Nephron (organoid): ENCODE measurements at regions not wholly inside any gene's neighbourhood (a gene's known extent, or its start where the extent isn't known, plus 50 kb on each side); places are given as distances from the start of the nearest gene placed in this dataset.

ENCODE experiments used
- H3K27ac Mint-ChIP-seq, 3 experiments: 2 replicates each; pipeline ENCODE4 v1.8.0; 2020; ENCODE audit warnings: mixed read lengths in 3 of 3, mild to moderate bottlenecking in 2 of 3, moderate library complexity in 1 of 3
- H3K27me3 Mint-ChIP-seq: 2 replicates; pipeline ENCODE4 v1.8.0; 2021; ENCODE audit warnings: low read depth, mild to moderate bottlenecking, moderate library complexity, mixed read lengths
- H3K36me3 Mint-ChIP-seq: 2 replicates; pipeline ENCODE4 v1.8.0; 2020; ENCODE audit warnings: low read depth, mixed read lengths
- H3K4me1 Mint-ChIP-seq: 2 replicates; pipeline ENCODE4 v1.8.0; 2020; ENCODE audit warnings: mixed read lengths
- H3K4me3 Mint-ChIP-seq, 3 experiments: 2 replicates each; pipeline ENCODE4 v1.8.0; 2020; ENCODE audit warnings: mild to moderate bottlenecking in 3 of 3, mixed read lengths in 3 of 3, moderate library complexity in 2 of 3
- H3K9me3 Mint-ChIP-seq: 2 replicates; pipeline ENCODE4 v1.8.0; 2020; ENCODE audit warnings: mixed read lengths
- TF ChIP-seq, protein P1 (sequence below), 3 experiments: fragments of 200-600 bp; sonication (generic); IDR thresholded peaks; one replicate each; pipeline ENCODE4 v1.5.0; 2021; ENCODE audit warnings: antibody characterized with exemption in 3 of 3; ENCODE audit not compliant: unreplicated experiment in 3 of 3

DNA sequence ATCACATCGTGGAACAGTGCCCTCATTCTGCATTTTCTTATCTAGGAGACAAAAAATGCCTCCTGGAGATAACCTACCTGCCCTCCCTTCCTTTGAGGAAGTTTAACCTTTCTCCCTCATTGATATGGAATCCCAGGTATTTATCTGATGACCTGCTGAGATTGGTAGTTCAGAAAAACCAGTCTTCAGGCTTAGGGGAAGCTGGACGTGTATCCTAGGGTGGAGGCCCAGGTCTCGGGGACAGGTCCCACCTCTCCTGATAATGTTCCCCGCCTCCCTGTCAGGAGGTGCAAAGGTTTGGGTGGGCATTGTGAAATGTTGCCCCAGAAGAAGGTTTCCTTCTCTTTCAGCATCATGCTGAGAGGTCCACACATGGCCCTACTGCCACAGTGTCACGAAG, 186.9 kb upstream of the NAV2 start:
- no peak overlapping the region for H3K27ac Mint-ChIP-seq
- H3K36me3 Mint-ChIP-seq = no peaks in the 10 kb centered on the region

GRCh38 chr11:19525276-19525675, 187.4 kb upstream of the NAV2 start:
- no peaks in the 10 kb centered on the region for H3K36me3 Mint-ChIP-seq
- no peaks in the 10 kb centered on the region for H3K9me3 Mint-ChIP-seq
- peaks cover 35% of the 10 kb centered on the region for H3K4me1 Mint-ChIP-seq
- TF ChIP-seq, protein P1, sequence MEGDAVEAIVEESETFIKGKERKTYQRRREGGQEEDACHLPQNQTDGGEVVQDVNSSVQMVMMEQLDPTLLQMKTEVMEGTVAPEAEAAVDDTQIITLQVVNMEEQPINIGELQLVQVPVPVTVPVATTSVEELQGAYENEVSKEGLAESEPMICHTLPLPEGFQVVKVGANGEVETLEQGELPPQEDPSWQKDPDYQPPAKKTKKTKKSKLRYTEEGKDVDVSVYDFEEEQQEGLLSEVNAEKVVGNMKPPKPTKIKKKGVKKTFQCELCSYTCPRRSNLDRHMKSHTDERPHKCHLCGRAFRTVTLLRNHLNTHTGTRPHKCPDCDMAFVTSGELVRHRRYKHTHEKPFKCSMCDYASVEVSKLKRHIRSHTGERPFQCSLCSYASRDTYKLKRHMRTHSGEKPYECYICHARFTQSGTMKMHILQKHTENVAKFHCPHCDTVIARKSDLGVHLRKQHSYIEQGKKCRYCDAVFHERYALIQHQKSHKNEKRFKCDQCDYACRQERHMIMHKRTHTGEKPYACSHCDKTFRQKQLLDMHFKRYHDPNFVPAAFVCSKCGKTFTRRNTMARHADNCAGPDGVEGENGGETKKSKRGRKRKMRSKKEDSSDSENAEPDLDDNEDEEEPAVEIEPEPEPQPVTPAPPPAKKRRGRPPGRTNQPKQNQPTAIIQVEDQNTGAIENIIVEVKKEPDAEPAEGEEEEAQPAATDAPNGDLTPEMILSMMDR (IDR thresholded peaks at IDR 0.05; ENCODE audit: unreplicated experiment in 3 of 3) = no peak
- H3K27ac Mint-ChIP-seq = no peak overlapping the region
- no peak overlapping the region for H3K4me3 Mint-ChIP-seq
- H3K27me3 Mint-ChIP-seq = peaks cover 39% of the 10 kb centered on the region

More for the DNA sequence above, 186.9 kb upstream of the NAV2 start:
- no peak overlapping the region for H3K4me3 Mint-ChIP-seq
- H3K27me3 Mint-ChIP-seq = peaks cover 36% of the 10 kb centered on the region
- no peaks in the 10 kb centered on the region for H3K9me3 Mint-ChIP-seq
- TF ChIP-seq, protein P1 (IDR thresholded peaks at IDR 0.05; ENCODE audit: unreplicated experiment in 3 of 3) = no peak
- peaks cover 32% of the 10 kb centered on the region for H3K4me1 Mint-ChIP-seq

DNA sequence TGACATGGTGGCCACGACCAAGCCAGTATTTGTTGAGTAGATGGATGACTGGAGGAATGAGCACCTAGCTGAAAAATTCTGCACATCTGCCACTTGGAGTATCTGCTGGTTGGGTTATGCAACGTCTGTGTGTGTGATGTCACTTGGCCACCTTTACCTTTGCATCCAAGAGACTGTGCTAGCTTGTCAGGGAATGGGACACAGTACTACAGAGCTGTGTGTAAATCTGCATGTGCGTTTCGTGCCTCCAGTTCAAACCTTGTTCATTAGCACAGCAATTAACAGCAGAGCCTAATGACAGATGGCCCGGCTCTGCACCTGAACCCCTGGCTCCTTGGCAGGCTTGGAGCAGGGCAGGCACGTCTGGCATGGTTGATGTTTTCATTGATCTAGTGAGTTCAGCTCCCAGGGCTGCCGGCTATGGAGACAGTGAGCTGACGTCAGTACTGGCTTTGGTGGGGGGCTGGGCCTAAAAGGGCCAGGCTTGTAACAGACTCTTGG, 188.4 kb upstream of the NAV2 start:
- Mint-ChIP-seq H3K4me1 (peaks cover 44% of the 10 kb centered on the region), H3K9me3 (no peaks in the 10 kb centered on the region), H3K27ac (peak overlapping the region in 2 of 3 experiments; percentile 50 to 53), H3K27me3 (peaks cover 39% of the 10 kb centered on the region), H3K36me3 (no peaks in the 10 kb centered on the region), H3K4me3 (no peak overlapping the region)
- TF ChIP-seq, protein P1 (IDR thresholded peaks at IDR 0.05; ENCODE audit: unreplicated experiment in 3 of 3) = no peak

DNA sequence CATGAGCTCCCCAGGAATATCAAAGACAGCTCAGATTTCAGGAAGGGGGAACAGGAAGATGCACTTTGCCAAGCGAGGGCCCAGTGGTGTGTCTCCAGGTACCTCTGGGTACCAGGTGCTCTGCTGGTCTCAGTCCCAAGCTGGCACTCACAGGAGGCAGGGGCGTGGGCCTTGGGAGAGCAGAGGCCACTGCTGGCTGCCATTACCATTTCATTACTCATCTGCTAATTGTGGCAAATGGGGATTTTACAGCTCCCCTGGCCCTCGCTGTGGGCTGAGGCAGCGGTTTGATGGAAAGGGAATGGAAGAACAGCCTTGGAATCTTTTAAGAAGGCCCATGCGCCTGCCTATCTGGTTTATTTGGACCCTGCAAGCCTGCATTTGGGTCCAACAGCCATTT, 192.0 kb upstream of the NAV2 start:
- TF ChIP-seq, protein P1 (IDR thresholded peaks at IDR 0.05; ENCODE audit: unreplicated experiment in 3 of 3) = no peak
- H3K27ac Mint-ChIP-seq = peak overlapping the region in 2 of 3 experiments; percentile 53 to 84
- no peak overlapping the region for H3K4me3 Mint-ChIP-seq
- no peaks in the 10 kb centered on the region for H3K9me3 Mint-ChIP-seq
- peaks cover 22% of the 10 kb centered on the region for H3K27me3 Mint-ChIP-seq
- H3K36me3 Mint-ChIP-seq = no peaks in the 10 kb centered on the region
- peaks cover 34% of the 10 kb centered on the region for H3K4me1 Mint-ChIP-seq

- H3K36me3 Mint-ChIP-seq = no peaks in the 10 kb centered on the region
- no peaks in the 10 kb centered on the region for H3K9me3 Mint-ChIP-seq
- TF ChIP-seq, protein P1 (IDR thresholded peaks at IDR 0.05; ENCODE audit: unreplicated experiment in 3 of 3) = no peak
- peaks cover 21% of the 10 kb centered on the region for H3K27me3 Mint-ChIP-seq
- H3K27ac Mint-ChIP-seq = peak overlapping the region; percentile 1 to 84 (median 53)
- peaks cover 35% of the 10 kb centered on the region for H3K4me1 Mint-ChIP-seq
- no peak overlapping the region for H3K4me3 Mint-ChIP-seq
These were observed 192.6 kb upstream of the NAV2 start for GRCh38 chr11:19519912-19520641.

DNA sequence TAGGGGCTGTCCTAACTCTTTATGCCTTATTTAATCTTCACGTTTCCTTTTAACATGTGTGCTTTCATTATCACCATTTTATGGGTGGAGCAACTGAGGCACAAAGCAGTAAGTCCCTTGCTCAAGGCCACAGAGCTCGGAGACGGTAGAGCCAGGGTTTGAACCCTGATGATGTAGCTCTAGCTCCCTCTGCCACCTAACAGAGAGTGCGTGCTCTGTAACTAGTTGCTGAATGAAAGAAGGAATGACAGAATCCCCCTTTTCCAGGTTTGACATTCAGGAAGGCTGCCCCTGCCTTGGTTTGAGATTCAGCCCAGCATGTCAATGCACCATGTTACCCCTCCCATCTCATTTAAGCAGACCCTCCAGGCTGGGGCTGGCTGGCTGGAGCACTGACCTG, 193.3 kb upstream of the NAV2 start:
- peaks cover 28% of the 10 kb centered on the region for H3K4me1 Mint-ChIP-seq
- no peaks in the 10 kb centered on the region for H3K36me3 Mint-ChIP-seq
- peaks cover 18% of the 10 kb centered on the region for H3K27me3 Mint-ChIP-seq
- H3K27ac Mint-ChIP-seq = peak overlapping the region; percentile 1 to 84 (median 53)
- TF ChIP-seq, protein P1 (IDR thresholded peaks at IDR 0.05; ENCODE audit: unreplicated experiment in 3 of 3) = no peak
- no peaks in the 10 kb centered on the region for H3K9me3 Mint-ChIP-seq
- H3K4me3 Mint-ChIP-seq = no peak overlapping the region
